HG03575 (cell line): ENCODE measurements at regions not wholly inside any gene's neighbourhood (a gene's known extent, or its start where the extent isn't known, plus 50 kb on each side); places are given as distances from the start of the nearest gene placed in this dataset.

Experiments used
- ATAC-seq: cut with Tn5 transposase; IDR thresholded peaks from one replicate; pipeline ENCODE4 v1.9.1; 2021; ENCODE audit not compliant: unreplicated experiment, insufficient number of reproducible peaks, low FRiP score; ENCODE audit errors: extremely low read depth

GRCh38 chr4:180630012-180630665 is 1613.1 kb upstream of the TENM3 start:
- ATAC-seq, result no peak

- no peak for ATAC-seq
These were observed 1608.9 kb upstream of the TENM3 start for GRCh38 chr4:180634306-180634705.

GRCh38 chr4:180635281-180635680 is 1607.9 kb upstream of the TENM3 start:
- no peak for ATAC-seq

- ATAC-seq, result no peak
These were observed 1606.4 kb upstream of the TENM3 start for GRCh38 chr4:180636696-180637404.

- ATAC-seq, result no peak
These were observed 1605.6 kb upstream of the TENM3 start for GRCh38 chr4:180637616-180638015.

GRCh38 chr4:180640193-180640592 is 1603.0 kb upstream of the TENM3 start:
- no peak for ATAC-seq

GRCh38 chr4:180641495-180641894 is 1601.7 kb upstream of the TENM3 start:
- no peak for ATAC-seq

GRCh38 chr4:180642732-180643131 is 1600.5 kb upstream of the TENM3 start:
- no peak for ATAC-seq

- no peak for ATAC-seq
These were observed 1592.9 kb upstream of the TENM3 start for GRCh38 chr4:180650273-180650672.

GRCh38 chr4:180652533-180652932 is 1590.7 kb upstream of the TENM3 start:
- ATAC-seq, result no peak

GRCh38 chr4:180655886-180656285 is 1587.3 kb upstream of the TENM3 start:
- ATAC-seq, result no peak

GRCh38 chr4:180657881-180658280 is 1585.3 kb upstream of the TENM3 start:
- ATAC-seq, result no peak

GRCh38 chr4:180664766-180665368 is 1578.3 kb upstream of the TENM3 start:
- peak; percentile 76 for ATAC-seq

- ATAC-seq, result no peak
These were observed 1577.7 kb upstream of the TENM3 start for GRCh38 chr4:180665481-180665880.

GRCh38 chr4:180665994-180666824 is 1577.0 kb upstream of the TENM3 start:
- ATAC-seq, result peak; percentile 62

GRCh38 chr4:180668732-180669131 is 1574.5 kb upstream of the TENM3 start:
- ATAC-seq, result no peak

GRCh38 chr4:180669680-180670079 is 1573.5 kb upstream of the TENM3 start:
- no peak for ATAC-seq

GRCh38 chr4:180674619-180675358 is 1568.4 kb upstream of the TENM3 start:
- no peak for ATAC-seq

- ATAC-seq, result no peak
These were observed 1567.9 kb upstream of the TENM3 start for GRCh38 chr4:180675359-180675650.
